IMR-90 (cell line): ENCODE measurements at regions not wholly inside any gene's neighbourhood (a gene's known extent, or its start where the extent isn't known, plus 50 kb on each side); places are given as distances from the start of the nearest gene placed in this dataset.

ENCODE experiments used
- ATAC-seq: fragments of 200-7000 bp; cut with Tn5 transposase; 2 replicates; pipeline ENCODE4 v1.9.1; 2020; ENCODE audit warnings: low read depth, mild to moderate bottlenecking, moderate library complexity
- BruUV-seq: library from RNA; stranded (reverse); fragments of 400-500 nt; replicated peaks from 2 replicates; lab custom pipeline; 2021; lab: Mats Ljungman, UMichigan
- CTCF ChIA-PET: fragments of 300-600 bp; formaldehyde crosslinking; extraction: SDS; loops from one replicate; lab custom pipeline; 2021; ENCODE audit warnings: antibody characterized with exemption; lab: Yijun Ruan, JAX
- POLR2A ChIA-PET: fragments of 300-600 bp; sonication (Branson Sonifier 250); formaldehyde crosslinking; loops from one replicate; lab custom pipeline; 2022; ENCODE audit warnings: antibody characterized with exemption; ENCODE audit not compliant: unreplicated experiment; lab: Charles Lee
- DNase-seq: peaks from one replicate; pipeline ENCODE4 v3.0.0; 2013
- H2AFZ ChIP-seq: replicated peaks from 2 replicates; pipeline ENCODE3; 2013; ENCODE audit warnings: low read length, mild to moderate bottlenecking; ENCODE audit not compliant: poor library complexity
- H2AK5ac ChIP-seq: 2 replicates; pipeline ENCODE4 v1.6.1; 2013; ENCODE audit warnings: low read depth, low read length, inconsistent platforms
- H2AK9ac ChIP-seq: replicated peaks from 2 replicates; pipeline ENCODE3; 2013; ENCODE audit warnings: mild to moderate bottlenecking, low read depth, low read length, moderate library complexity; ENCODE audit not compliant: poor library complexity
- H2BK120ac ChIP-seq: 2 replicates; pipeline ENCODE4 v1.6.1; 2013; ENCODE audit warnings: low read depth, low read length, inconsistent platforms
- H2BK15ac ChIP-seq: 3 replicates; pipeline ENCODE4 v1.6.1; 2013; ENCODE audit warnings: low read depth, low read length, inconsistent platforms
- H2BK20ac ChIP-seq: 2 replicates; pipeline ENCODE4 v1.6.1; 2013; ENCODE audit warnings: low read depth, mild to moderate bottlenecking, inconsistent platforms, low read length, moderate library complexity
- H2BK5ac ChIP-seq: 2 replicates; pipeline ENCODE4 v1.6.1; 2013; ENCODE audit warnings: mild to moderate bottlenecking, low read depth, low read length, inconsistent platforms; ENCODE audit not compliant: poor library complexity, severe bottlenecking
- H3K14ac ChIP-seq: replicated peaks from 2 replicates; pipeline ENCODE4 v1.6.1; 2013; ENCODE audit warnings: low read depth, low read length, inconsistent platforms
- H3K18ac ChIP-seq: 2 replicates; pipeline ENCODE4 v1.6.1; 2013; ENCODE audit warnings: low read depth, low read length, control low read depth
- H3K23ac ChIP-seq: 2 replicates; pipeline ENCODE4 v1.6.1; 2013; ENCODE audit warnings: low read depth, low read length, inconsistent platforms
- H3K27ac ChIP-seq: 2 replicates; pipeline ENCODE4 v1.5.1; 2013; ENCODE audit warnings: mild to moderate bottlenecking, control low read depth, low read length; ENCODE audit not compliant: insufficient read depth
- H3K27me3 ChIP-seq: 2 replicates; pipeline ENCODE4 v1.6.1; 2013; ENCODE audit warnings: low read length; ENCODE audit not compliant: control insufficient read depth, insufficient read depth
- H3K36me3 ChIP-seq: 2 replicates; pipeline ENCODE4 v1.6.1; 2013; ENCODE audit warnings: low read length, mixed read lengths; ENCODE audit not compliant: control insufficient read depth, insufficient read depth
- H3K4ac ChIP-seq: 2 replicates; pipeline ENCODE4 v1.6.1; 2013; ENCODE audit warnings: low read depth, low read length, inconsistent platforms
- H3K4me1 ChIP-seq: 2 replicates; pipeline ENCODE4 v1.6.1; 2013; ENCODE audit warnings: low read length, mixed read lengths; ENCODE audit not compliant: control insufficient read depth, insufficient read depth
- H3K4me2 ChIP-seq: 2 replicates; pipeline ENCODE4 v1.6.1; 2013; ENCODE audit warnings: low read depth, mild to moderate bottlenecking, control low read depth, low read length, moderate library complexity
- H3K4me3 ChIP-seq: 2 replicates; pipeline ENCODE4 v1.5.1; 2013; ENCODE audit warnings: low read depth, mild to moderate bottlenecking, control low read depth, low read length, moderate library complexity; ENCODE audit not compliant: insufficient read depth
- H3K56ac ChIP-seq: 2 replicates; pipeline ENCODE4 v1.6.1; 2013; ENCODE audit warnings: low read length, inconsistent platforms; ENCODE audit not compliant: insufficient read depth; ENCODE audit errors: extremely low read depth
- H3K79me1 ChIP-seq, 2 experiments: 2 replicates each; pipeline ENCODE4 v1.6.1; 2013; ENCODE audit warnings: low read length in 2 of 2, inconsistent platforms in 1 of 2, low read depth in 1 of 2
- H3K9ac ChIP-seq: 2 replicates; pipeline ENCODE4 v1.6.1; 2013; ENCODE audit warnings: low read depth, low read length, control low read depth
- H3K9me1 ChIP-seq: 2 replicates; pipeline ENCODE4 v1.6.1; 2013; ENCODE audit warnings: low read length, inconsistent platforms; ENCODE audit not compliant: insufficient read depth
- H3K9me3 ChIP-seq: 2 replicates; pipeline ENCODE4 v1.6.1; 2013; ENCODE audit warnings: low read length; ENCODE audit not compliant: control insufficient read depth, insufficient read depth
- H4K20me1 ChIP-seq: 2 replicates; pipeline ENCODE4 v1.6.1; 2013; ENCODE audit warnings: low read length, inconsistent platforms; ENCODE audit not compliant: insufficient read depth
- H4K5ac ChIP-seq: 2 replicates; pipeline ENCODE4 v1.6.1; 2013; ENCODE audit warnings: mild to moderate bottlenecking, low read depth, low read length, control low read depth
- H4K8ac ChIP-seq, 2 experiments: 2 replicates each; pipeline ENCODE4 v1.6.1; 2013; ENCODE audit warnings: low read depth in 2 of 2, low read length in 2 of 2, control low read depth in 1 of 2, inconsistent platforms in 1 of 2
- H4K91ac ChIP-seq: 2 replicates; pipeline ENCODE4 v1.6.1; 2013; ENCODE audit warnings: low read depth, low read length, inconsistent platforms; ENCODE audit not compliant: insufficient read depth
- BHLHE40 ChIP-seq: fragments of 150-350 bp; IDR thresholded peaks from 2 replicates; pipeline ENCODE4 v1.6.1; 2016; ENCODE audit warnings: mild to moderate bottlenecking, low read depth, low read length
- CEBPB ChIP-seq: IDR thresholded peaks from 2 replicates; pipeline ENCODE4 v1.6.1; 2012; ENCODE audit warnings: low read depth, low read length, improper control_type of control experiment
- CHD1 ChIP-seq: IDR thresholded peaks from 2 replicates; pipeline ENCODE4 v1.6.1; 2012; ENCODE audit warnings: low read depth, low read length, improper control_type of control experiment
- FOS ChIP-seq: fragments of 150-350 bp; IDR thresholded peaks from 2 replicates; pipeline ENCODE4 v1.6.1; 2016; ENCODE audit warnings: low read depth, low read length
- MAFK ChIP-seq: IDR thresholded peaks from 2 replicates; pipeline ENCODE4 v1.6.1; 2012; ENCODE audit warnings: low read depth, low read length, improper control_type of control experiment
- MAZ ChIP-seq: IDR thresholded peaks from 2 replicates; pipeline ENCODE4 v1.6.1; 2012; ENCODE audit warnings: low read depth, mild to moderate bottlenecking, low read length, improper control_type of control experiment, moderate library complexity, borderline replicate concordance
- MXI1 ChIP-seq: IDR thresholded peaks from 2 replicates; pipeline ENCODE4 v1.6.1; 2012; ENCODE audit warnings: low read depth, mild to moderate bottlenecking, low read length, moderate library complexity, borderline replicate concordance
- NFE2L2 ChIP-seq: fragments of 150-350 bp; IDR thresholded peaks from 2 replicates; pipeline ENCODE4 v1.6.1; 2016; ENCODE audit warnings: low read depth, mild to moderate bottlenecking, low read length
- POLR2A ChIP-seq: IDR thresholded peaks from 2 replicates; pipeline ENCODE4 v1.6.1; 2012; ENCODE audit warnings: mild to moderate bottlenecking, low read depth, low read length
- RAD21 ChIP-seq: IDR thresholded peaks from 2 replicates; pipeline ENCODE4 v1.6.1; 2012; ENCODE audit warnings: low read length, improper control_type of control experiment
- RCOR1 ChIP-seq: IDR thresholded peaks from 2 replicates; pipeline ENCODE4 v1.6.1; 2012; ENCODE audit warnings: mild to moderate bottlenecking, low read length, improper control_type of control experiment; ENCODE audit not compliant: insufficient replicate concordance
- RFX5 ChIP-seq: IDR thresholded peaks from 2 replicates; pipeline ENCODE4 v1.8.0; 2012; ENCODE audit warnings: low read depth, mild to moderate bottlenecking, low read length, moderate library complexity
- SMC3 ChIP-seq: fragments of 150-350 bp; IDR thresholded peaks from 2 replicates; pipeline ENCODE4 v1.6.1; 2016; ENCODE audit warnings: low read depth, mild to moderate bottlenecking, antibody characterized with exemption, low read length, moderate library complexity
- WGBS, 2 experiments: methylation state at CpG; one replicate each; pipeline versions ENCODE4 v1.1.5 to v1.1.7; 2013; ENCODE audit warnings: missing lambda C conversion rate in 2 of 2; ENCODE audit not compliant: insufficient read length in 1 of 2; ENCODE audit errors: extremely low coverage in 2 of 2; 5-methylcytosine and 5-hydroxymethylcytosine counted together
- dilution Hi-C: fragments of 300-500 bp; cut with HindIII; formaldehyde crosslinking; loops from one replicate; pipeline ENCODE4 v1.14.3; 2018; ENCODE audit warnings: low sequenced_read_pairs; ENCODE audit not compliant: unreplicated experiment
- in situ Hi-C: fragments of 300-500 bp; cut with MboI; formaldehyde crosslinking; loops from 3 replicates; pipeline ENCODE4 v1.14.3; 2019; ENCODE audit warnings: low sequenced_read_pairs, inconsistent platforms, mixed read lengths
- intact Hi-C: fragments of 100-400 bp; cut with micrococcal nuclease; formaldehyde crosslinking; loops from 2 replicates; pipeline ENCODE4 v1.10.0; 2022
- TF ChIP-seq, protein P1 (sequence below): conservative IDR thresholded peaks from 2 replicates; pipeline ENCODE4 v1.5.1; 2012; ENCODE audit warnings: mild to moderate bottlenecking, low read depth, low read length, improper control_type of control experiment
- TF ChIP-seq, protein P2 (sequence below): fragments of 150-350 bp; IDR thresholded peaks from 2 replicates; pipeline ENCODE4 v1.6.1; 2017; ENCODE audit warnings: mild to moderate bottlenecking, antibody characterized with exemption, low read length, low read depth
- TF ChIP-seq, protein P3 (sequence below): fragments of 150-350 bp; IDR thresholded peaks from 2 replicates; pipeline ENCODE4 v1.6.1; 2016; ENCODE audit warnings: low read depth, mild to moderate bottlenecking, low read length, moderate library complexity, borderline replicate concordance

DNA sequence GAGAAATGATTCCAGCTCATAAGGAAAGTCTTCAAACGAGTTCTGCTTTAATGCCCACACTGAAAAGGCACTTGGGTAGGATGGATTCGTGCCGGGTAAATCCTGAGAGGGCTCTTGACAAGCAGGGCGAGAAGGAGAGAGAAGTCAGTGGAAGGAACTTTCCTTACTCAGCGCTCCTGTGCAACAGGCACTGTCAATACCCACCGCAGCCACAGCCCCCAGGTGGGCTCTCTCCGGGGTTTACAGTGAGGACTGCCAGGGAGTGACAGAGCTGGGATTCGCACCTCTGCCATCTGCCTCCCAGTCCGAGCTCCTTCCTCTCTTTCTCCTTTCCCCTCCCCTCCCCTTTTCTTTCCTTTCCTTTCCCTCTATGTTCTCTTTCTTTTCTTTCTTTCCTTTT lies 118.7 kb downstream of the BEGAIN start:
- ATAC-seq: no peak
- ChIA-PET POLR2A (no interaction called here), CTCF (no interaction called here)
- H3K4me3 ChIP-seq: no peak overlapping the region
- H2BK20ac ChIP-seq: no peak overlapping the region
- H2BK120ac ChIP-seq: no peak overlapping the region
- no peaks in the 10 kb centered on the region for H3K9me3 ChIP-seq
- H2AK9ac ChIP-seq: no peak overlapping the region
- H3K14ac ChIP-seq: no peak overlapping the region
- no peak overlapping the region for H3K56ac ChIP-seq
- in situ Hi-C loops: no loop called here
- no peak overlapping the region for H2AFZ ChIP-seq
- H3K36me3 ChIP-seq: peaks cover 6% of the 10 kb centered on the region; the same call in 1 of the 2 replicates
- no peak overlapping the region for H3K18ac ChIP-seq
- no peak for DNase-seq
- no peak overlapping the region for H3K23ac ChIP-seq
- H2BK5ac ChIP-seq: no peak overlapping the region
- H4K5ac ChIP-seq: no peak overlapping the region
- H2AK5ac ChIP-seq: no peak overlapping the region
- H4K91ac ChIP-seq: no peak overlapping the region
- no peaks in the 10 kb centered on the region for H3K4me1 ChIP-seq
- no peaks in the 10 kb centered on the region for H3K27me3 ChIP-seq
- no peak overlapping the region for H4K8ac ChIP-seq
- 81% methylated on average over 5 of the region's 9 CpGs; no CpG with 5 or more reads in 1 of the 2 experiments for WGBS, 2 experiments
- no TSS peak for BruUV-seq
- H3K4ac ChIP-seq: no peak overlapping the region
- 0 out of 2 replicates have a peak, but pooled peaks cover 3% of the 10 kb centered on the region for H3K9me1 ChIP-seq
- H3K4me2 ChIP-seq: no peak overlapping the region
- dilution Hi-C loops: no loop called here
- H3K9ac ChIP-seq: no peak overlapping the region
- no peak overlapping the region for H3K27ac ChIP-seq
- H2BK15ac ChIP-seq: no peak overlapping the region
- peaks cover 22% of the 10 kb centered on the region for H4K20me1 ChIP-seq
- TF ChIP-seq CHD1 (no peak), RFX5 (no peak), RCOR1 (no peak), CEBPB (no peak), SMC3 (no peak), BHLHE40 (no peak), MXI1 (no peak), FOS (no peak), NFE2L2 (no peak), RAD21 (no peak), POLR2A (no peak), MAFK (no peak), MAZ (no peak)
- TF ChIP-seq, protein P1, sequence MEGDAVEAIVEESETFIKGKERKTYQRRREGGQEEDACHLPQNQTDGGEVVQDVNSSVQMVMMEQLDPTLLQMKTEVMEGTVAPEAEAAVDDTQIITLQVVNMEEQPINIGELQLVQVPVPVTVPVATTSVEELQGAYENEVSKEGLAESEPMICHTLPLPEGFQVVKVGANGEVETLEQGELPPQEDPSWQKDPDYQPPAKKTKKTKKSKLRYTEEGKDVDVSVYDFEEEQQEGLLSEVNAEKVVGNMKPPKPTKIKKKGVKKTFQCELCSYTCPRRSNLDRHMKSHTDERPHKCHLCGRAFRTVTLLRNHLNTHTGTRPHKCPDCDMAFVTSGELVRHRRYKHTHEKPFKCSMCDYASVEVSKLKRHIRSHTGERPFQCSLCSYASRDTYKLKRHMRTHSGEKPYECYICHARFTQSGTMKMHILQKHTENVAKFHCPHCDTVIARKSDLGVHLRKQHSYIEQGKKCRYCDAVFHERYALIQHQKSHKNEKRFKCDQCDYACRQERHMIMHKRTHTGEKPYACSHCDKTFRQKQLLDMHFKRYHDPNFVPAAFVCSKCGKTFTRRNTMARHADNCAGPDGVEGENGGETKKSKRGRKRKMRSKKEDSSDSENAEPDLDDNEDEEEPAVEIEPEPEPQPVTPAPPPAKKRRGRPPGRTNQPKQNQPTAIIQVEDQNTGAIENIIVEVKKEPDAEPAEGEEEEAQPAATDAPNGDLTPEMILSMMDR: no peak
- TF ChIP-seq, protein P2, sequence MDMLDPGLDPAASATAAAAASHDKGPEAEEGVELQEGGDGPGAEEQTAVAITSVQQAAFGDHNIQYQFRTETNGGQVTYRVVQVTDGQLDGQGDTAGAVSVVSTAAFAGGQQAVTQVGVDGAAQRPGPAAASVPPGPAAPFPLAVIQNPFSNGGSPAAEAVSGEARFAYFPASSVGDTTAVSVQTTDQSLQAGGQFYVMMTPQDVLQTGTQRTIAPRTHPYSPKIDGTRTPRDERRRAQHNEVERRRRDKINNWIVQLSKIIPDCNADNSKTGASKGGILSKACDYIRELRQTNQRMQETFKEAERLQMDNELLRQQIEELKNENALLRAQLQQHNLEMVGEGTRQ: no peak
- TF ChIP-seq, protein P3, sequence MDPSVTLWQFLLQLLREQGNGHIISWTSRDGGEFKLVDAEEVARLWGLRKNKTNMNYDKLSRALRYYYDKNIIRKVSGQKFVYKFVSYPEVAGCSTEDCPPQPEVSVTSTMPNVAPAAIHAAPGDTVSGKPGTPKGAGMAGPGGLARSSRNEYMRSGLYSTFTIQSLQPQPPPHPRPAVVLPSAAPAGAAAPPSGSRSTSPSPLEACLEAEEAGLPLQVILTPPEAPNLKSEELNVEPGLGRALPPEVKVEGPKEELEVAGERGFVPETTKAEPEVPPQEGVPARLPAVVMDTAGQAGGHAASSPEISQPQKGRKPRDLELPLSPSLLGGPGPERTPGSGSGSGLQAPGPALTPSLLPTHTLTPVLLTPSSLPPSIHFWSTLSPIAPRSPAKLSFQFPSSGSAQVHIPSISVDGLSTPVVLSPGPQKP: no peak
- intact Hi-C loops: no loop called here
- H3K79me1 ChIP-seq: no peaks in the 10 kb centered on the region
